AG04450 (cell line): ENCODE measurements at regions not wholly inside any gene's neighbourhood (a gene's known extent, or its start where the extent isn't known, plus 50 kb on each side); places are given as distances from the start of the nearest gene placed in this dataset. TPM values are rescaled to one million over a fixed set of nuclear protein-coding genes. Genes with fewer than 3 reads are reported as not detected.

ENCODE experiments used
- CTCF ChIA-PET: fragments of 300-600, 350-600 bp; formaldehyde crosslinking; extraction: SDS; loops from one replicate; lab custom pipeline; 2022; ENCODE audit warnings: antibody characterized with exemption, inconsistent platforms; lab: Charles Lee
- POLR2A ChIA-PET: fragments of 350-600 bp; formaldehyde crosslinking; extraction: SDS; loops from one replicate; lab custom pipeline; 2021; ENCODE audit warnings: antibody characterized with exemption, inconsistent platforms; lab: Yijun Ruan, JAX
- DNase-seq: peaks from one replicate; pipeline ENCODE4 v3.0.0-alpha.2; 2011; ENCODE audit warnings: low read depth, low spot score
- H3K27ac ChIP-seq: one replicate; pipeline ENCODE4 v1.5.1; 2012; ENCODE audit warnings: low read depth, low read length, control low read depth
- H3K27me3 ChIP-seq: one replicate; pipeline ENCODE4 v1.6.0; 2012; ENCODE audit warnings: low read length; ENCODE audit not compliant: control insufficient read depth, insufficient read depth
- H3K4me3 ChIP-seq: 2 replicates; pipeline ENCODE4 v1.5.1; 2011; ENCODE audit warnings: mild to moderate bottlenecking, low read depth, low read length, control low read depth
- H3K9me3 ChIP-seq: 2 replicates; pipeline ENCODE4 v1.5.1; 2012; ENCODE audit warnings: low read length; ENCODE audit not compliant: control insufficient read depth, insufficient read depth
- CTCF ChIP-seq: IDR thresholded peaks from 2 replicates; pipeline ENCODE4 v1.5.1; 2011; ENCODE audit warnings: low read depth, low read length, control low read depth, inconsistent platforms
- small RNA-seq: library from RNA; depleted of rRNA; stranded (forward); fragments of <200 nt; gene quantifications from one replicate; pipeline ENCODE3, GENCODE V24; 2012; ENCODE audit warnings: low read depth; ENCODE audit not compliant: insufficient read length

DNA sequence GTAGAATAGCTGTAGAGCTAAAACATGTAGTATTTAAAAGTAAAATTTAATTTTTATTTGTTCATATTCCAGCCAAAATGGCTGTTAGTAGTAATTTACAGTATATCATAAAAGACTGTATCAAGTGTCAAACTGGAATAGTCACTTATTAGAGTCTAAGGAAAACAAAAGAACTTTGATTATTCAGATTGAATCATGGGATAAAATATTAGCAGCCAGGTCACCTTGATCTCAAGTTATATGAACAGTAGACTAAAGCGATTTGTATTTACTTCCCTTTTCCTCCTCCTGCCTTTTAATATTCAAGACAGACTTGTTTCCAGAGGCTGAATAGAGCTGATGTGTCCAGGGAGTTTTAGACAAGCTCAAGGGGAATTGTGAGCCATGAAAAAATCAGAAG is 54.4 kb downstream of the PMAIP1 start:
- no peaks in the 10 kb centered on the region for H3K9me3 ChIP-seq
- no peak overlapping the region for H3K4me3 ChIP-seq
- TF ChIP-seq CTCF = no peak
- no peaks in the 10 kb centered on the region for H3K27me3 ChIP-seq
- DNase-seq = no peak
- ChIA-PET POLR2A (interaction anchor here (3.4 kb wide), 1 partner anchor 54 kb away, joined by 27 read pairs; the partner anchor contains the start of gene PMAIP1), CTCF (interaction anchor here (0.6 to 1.6 kb wide), 3 partner anchors 23 to 257 kb away, joined by 4 to 5 read pairs (median 4); partner anchors contain the start of gene CCBE1)
- no peak overlapping the region for H3K27ac ChIP-seq

Small RNA genes lying in the stretch of these regions (small RNA-seq; reads per million reads assigned to genes)
- gene RN7SL342P (not detected), gene RNU4-17P (not detected), gene RNU6-567P (not detected)
